CD4-positive, alpha-beta T cell treated with Interleukin-6 at 100 ng/mL for 8 hours (primary cell): ENCODE measurements at regions not wholly inside any gene's neighbourhood (a gene's known extent, or its start where the extent isn't known, plus 50 kb on each side); places are given as distances from the start of the nearest gene placed in this dataset.
"Not testable (repeated sequence)": the region's sequence is repeated elsewhere in the genome, so short reads cannot be mapped to it uniquely, and the experiment has no call there.

ENCODE experiments used
- DNase-seq: peaks from one replicate; pipeline ENCODE4 v3.0.0-alpha.2; 2020; ENCODE audit warnings: mixed read lengths, low spot score

- DNase-seq = no peak
Measured at GRCh38 chr17:45649796-45650195, 134.3 kb upstream of the CRHR1 start.

GRCh38 chr17:45650561-45650960 lies 133.6 kb upstream of the CRHR1 start:
- DNase-seq = no peak

GRCh38 chr17:45651145-45651709 lies 132.9 kb upstream of the CRHR1 start:
- DNase-seq = no peak

- no peak for DNase-seq
Measured at GRCh38 chr17:45653616-45654015, 130.5 kb upstream of the CRHR1 start.

- DNase-seq = no peak
Measured at GRCh38 chr17:45656527-45657181, 127.5 kb upstream of the CRHR1 start.

GRCh38 chr17:45660474-45660873 lies 123.6 kb upstream of the CRHR1 start:
- DNase-seq = no peak

GRCh38 chr17:45662432-45662831 lies 121.7 kb upstream of the CRHR1 start:
- DNase-seq = no peak

- no peak for DNase-seq
Measured at GRCh38 chr17:45663772-45664171, 120.3 kb upstream of the CRHR1 start.

- DNase-seq = no peak
Measured at GRCh38 chr17:45664921-45665320, 119.2 kb upstream of the CRHR1 start.

- no peak for DNase-seq
Measured at GRCh38 chr17:45666046-45666600, 118.0 kb upstream of the CRHR1 start.

- no peak for DNase-seq
Measured at GRCh38 chr17:45666641-45667040, 117.5 kb upstream of the CRHR1 start.

GRCh38 chr17:45667591-45668171 lies 116.4 kb upstream of the CRHR1 start:
- no peak for DNase-seq

GRCh38 chr17:45668316-45668715 lies 115.8 kb upstream of the CRHR1 start:
- DNase-seq = no peak

GRCh38 chr17:45672301-45672700 lies 111.8 kb upstream of the CRHR1 start:
- no peak for DNase-seq

GRCh38 chr17:45672792-45673191 lies 111.3 kb upstream of the CRHR1 start:
- no peak for DNase-seq

GRCh38 chr17:45673759-45674158 lies 110.4 kb upstream of the CRHR1 start:
- DNase-seq = not testable (repeated sequence)

- DNase-seq = no peak
Measured at GRCh38 chr17:45675012-45675411, 109.1 kb upstream of the CRHR1 start.

GRCh38 chr17:45675892-45676291 lies 108.2 kb upstream of the CRHR1 start:
- no peak for DNase-seq

GRCh38 chr17:45676695-45677094 lies 107.4 kb upstream of the CRHR1 start:
- DNase-seq = no peak

- DNase-seq = no peak
Measured at GRCh38 chr17:45677770-45678169, 106.3 kb upstream of the CRHR1 start.

GRCh38 chr17:45679426-45679825 lies 104.7 kb upstream of the CRHR1 start:
- no peak for DNase-seq

- no peak for DNase-seq
Measured at GRCh38 chr17:45680360-45680759, 103.8 kb upstream of the CRHR1 start.

GRCh38 chr17:45681706-45682105 lies 102.4 kb upstream of the CRHR1 start:
- no peak for DNase-seq
